GM18909 (cell line): ENCODE measurements at regions not wholly inside any gene's neighbourhood (a gene's known extent, or its start where the extent isn't known, plus 50 kb on each side); places are given as distances from the start of the nearest gene placed in this dataset.
A peak's percentile ranks its signal among the peaks of the same experiment; 100 is the strongest.

Experiments
- ATAC-seq: cut with Tn5 transposase; IDR thresholded peaks from one replicate; pipeline ENCODE4 v1.9.1; 2021; ENCODE audit warnings: mild to moderate bottlenecking; ENCODE audit not compliant: unreplicated experiment, poor library complexity

DNA sequence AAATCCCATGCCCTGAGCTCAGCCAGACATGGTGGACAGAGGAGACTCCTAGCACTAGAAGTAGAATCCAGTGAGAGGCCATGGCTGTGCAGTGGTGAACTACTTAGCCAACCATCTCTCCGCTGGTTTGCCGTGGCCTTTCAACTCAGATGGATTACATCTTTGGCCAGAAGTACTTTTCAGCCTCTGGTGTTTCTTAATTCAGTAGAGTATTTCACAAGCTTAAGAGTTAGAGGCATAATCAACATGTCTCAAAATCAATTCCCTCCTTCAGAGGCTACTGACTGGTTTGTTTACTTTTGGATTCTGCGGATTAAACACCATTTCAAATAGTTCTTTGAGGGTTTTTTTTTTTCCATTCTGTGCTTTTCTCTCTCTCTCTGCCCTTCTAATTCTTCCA lies 91.1 kb upstream of the PGRMC2 start:
- no peak for ATAC-seq

DNA sequence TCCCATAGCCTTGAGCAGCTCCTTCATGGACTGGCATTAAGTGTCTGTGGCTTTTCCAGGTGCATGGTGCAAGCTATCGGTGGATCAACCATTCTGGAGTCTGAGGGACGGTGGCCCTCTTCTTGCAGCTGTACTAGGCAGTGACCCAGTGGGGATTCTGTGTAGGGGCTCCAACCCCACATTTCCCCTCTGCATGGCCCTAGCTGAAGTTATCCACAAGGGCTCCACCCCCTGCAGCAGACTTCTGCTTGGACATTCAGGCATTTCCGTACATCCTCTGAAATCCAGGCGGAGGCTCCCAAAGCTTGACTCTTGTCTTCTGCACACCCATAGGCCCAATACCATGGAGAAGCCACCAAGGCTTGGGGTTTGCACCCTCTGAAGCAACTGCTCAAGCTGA lies 89.3 kb upstream of the PGRMC2 start:
- no peak for ATAC-seq

DNA sequence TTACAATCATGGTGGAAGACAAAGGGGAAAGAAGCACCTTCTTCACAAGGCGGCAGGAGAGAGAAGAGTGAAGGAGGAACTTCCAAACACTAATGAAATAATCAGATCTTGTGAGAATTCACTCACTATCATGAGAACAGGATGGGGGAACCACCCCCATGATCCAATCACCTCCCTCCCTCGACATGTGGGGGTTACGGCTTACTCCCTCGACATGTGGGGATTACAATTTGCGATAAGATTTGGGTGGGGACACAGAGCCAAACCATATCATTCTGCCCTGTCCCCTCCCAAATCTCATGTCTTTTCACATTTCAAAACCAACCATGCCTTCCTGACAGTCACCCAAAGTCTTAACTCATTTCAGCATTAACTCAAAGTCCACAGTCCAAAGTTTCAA lies 88.7 kb upstream of the PGRMC2 start:
- ATAC-seq = no peak

DNA sequence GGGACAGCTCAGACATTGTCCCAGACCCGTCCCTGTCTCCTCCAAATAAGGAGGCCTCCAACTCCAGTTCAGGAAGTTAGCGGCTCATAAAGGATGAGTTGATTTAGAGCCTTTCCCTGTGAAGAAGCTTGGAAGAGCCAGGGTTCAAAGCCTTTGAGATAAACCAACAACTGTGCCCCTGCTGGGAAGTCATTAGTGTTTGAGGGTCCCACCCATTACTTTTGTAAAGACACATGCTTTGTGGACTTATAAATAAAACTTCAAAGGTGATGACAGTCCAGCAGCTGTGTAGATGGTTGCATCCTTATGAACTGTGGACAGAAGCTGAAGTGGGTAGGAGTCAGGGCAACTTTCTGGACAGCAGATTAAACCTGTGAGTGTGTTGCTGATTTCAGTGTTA lies 86.0 kb upstream of the PGRMC2 start:
- ATAC-seq = no peak

DNA sequence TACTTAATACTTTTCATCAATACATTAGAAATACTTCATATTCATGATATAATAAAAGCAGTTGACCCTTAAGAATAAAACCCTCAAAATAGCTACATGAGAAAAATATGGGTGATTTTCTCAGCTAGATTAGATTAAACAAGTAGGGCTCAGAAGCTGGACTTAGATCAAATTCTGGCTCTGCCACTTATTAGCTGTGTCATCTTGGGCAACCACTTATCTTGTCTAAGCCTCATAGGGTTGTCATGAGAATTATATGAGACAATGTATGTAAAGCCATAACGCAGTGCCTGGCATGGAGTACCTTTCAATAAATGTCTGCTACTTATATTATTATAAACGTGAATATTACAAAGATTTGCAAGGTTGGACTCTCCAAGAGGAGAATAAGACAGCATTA lies 84.3 kb upstream of the PGRMC2 start:
- ATAC-seq = no peak

DNA sequence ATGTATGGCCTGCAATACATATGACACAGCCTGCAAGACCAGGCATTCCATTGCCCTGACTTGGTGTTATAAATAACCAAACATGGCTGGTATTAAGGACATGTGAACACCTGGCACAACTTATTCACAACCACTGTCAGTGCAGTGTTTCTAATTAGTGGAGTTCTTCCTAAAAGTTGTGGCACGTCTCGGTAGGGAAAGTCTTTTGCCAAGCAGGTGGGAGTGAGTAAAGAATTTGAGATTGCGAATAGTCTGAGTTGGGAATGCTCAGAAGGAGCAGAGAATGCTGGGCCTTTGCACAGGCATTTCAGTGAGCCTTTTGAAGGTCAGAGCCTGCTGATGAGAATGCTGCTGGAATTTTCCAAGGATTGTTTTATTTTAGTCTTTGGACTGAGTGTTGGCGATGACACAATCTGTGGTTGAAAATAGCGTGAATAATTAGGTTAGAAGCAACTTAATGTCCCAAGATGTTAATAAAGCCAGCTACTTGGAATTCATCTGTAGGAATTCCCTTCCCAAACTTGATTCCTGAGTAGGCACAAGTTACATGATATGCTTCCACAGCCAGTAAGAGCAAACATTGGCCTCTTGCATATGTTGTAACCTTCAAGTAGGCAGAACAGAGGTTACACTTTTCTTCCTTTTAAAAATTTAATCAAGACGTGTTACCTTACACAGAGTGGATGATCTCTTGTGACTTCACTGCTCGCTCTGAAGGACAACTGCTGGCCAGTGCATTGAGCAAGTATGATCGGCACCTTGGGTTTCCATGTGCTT lies 83.6 kb upstream of the PGRMC2 start:
- no peak for ATAC-seq

DNA sequence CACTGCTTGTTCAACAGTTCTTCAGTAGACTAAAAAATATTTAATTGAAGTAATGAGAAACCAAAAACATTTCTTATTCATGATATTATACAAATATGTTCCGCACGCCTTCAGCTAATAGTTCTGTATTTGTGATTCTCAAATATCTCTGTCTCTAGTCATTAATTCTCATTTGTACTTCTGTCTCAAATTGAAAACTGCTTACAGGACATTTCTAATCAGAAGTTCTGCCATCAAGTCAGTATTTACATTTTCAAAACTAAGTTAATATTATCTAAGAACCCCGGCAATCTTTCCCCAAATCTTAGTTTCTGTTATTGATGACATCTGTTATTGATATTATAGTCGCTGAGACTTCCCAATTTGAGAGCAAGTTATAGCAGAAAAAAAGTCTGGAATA lies 78.6 kb upstream of the PGRMC2 start:
- no peak for ATAC-seq

DNA sequence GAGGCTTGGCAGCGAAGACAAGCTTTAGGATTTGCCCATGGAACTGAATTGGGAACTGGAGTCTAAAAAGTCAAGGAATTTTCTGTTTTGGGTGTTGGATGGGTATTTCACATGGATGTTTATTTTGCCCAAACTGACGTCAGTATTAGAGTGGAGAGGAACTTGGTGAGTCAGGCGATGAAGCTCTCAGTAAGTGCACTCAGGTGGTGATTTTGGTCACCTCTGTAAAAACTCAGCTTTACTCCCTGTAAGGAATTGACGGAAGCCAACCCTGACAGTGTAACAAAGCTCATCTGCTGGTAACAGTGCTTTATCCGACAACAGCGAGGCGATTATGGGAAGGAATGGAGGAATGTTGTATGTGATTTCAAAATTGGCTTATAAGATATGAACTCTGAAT lies 77.0 kb upstream of the PGRMC2 start:
- no peak for ATAC-seq

DNA sequence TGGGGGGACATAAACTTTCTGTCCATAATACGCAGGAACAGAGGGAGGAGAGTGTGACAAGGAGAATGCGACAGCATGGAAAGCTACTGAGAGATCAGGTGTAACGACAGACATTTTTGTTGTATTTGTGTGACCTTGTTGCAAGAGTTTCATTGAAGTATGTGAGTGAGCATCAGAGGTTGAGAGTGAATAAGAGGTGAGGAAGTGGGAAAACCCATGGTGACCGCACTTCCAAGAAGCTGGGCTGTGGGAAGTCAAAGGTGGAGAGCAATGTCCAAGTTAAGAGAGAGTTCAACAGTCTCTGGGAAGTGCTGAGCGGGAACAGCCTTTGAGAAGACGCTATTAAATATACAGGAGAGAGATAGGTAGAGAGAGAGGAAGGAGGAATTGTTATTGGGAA lies 76.4 kb upstream of the PGRMC2 start:
- ATAC-seq = no peak

DNA sequence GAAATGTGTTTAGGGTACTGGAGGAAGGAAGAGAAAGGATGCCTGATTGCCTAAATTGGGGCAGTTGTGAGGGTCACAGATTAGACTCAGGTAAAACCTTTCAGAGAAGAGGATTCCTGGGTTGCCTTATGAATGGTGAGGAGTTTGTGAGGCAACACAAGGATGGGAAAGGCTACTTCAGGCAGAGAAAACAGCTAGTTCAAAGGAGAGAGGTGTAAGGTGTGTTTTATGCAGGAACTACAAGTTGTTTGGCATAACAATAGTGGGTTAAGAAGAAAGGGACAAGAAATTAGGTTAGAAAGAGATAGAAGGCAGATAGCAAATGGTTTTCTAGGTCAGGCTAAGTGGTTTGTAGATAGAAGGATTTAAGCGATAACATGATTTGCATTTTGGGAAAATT lies 75.1 kb upstream of the PGRMC2 start:
- no peak for ATAC-seq

DNA sequence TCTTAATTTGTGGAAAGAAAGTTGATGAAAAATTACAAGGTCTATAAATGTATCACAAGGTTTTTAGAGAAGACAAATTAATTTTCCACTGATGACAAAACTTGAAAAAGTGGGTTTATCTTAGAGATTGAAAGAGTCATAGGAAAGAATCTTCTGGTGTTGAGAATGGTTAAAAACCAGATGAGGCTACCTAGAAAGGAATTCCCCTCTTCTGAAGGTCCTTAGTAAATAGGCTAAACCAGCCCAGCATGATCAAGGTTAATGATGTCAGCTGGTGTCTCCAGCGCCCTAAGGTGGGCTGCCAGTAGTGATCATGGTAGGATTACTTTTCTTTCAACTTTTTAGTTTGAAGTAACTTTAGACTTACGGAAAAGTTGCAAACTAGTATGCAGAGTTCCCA lies 71.8 kb upstream of the PGRMC2 start:
- no peak for ATAC-seq

DNA sequence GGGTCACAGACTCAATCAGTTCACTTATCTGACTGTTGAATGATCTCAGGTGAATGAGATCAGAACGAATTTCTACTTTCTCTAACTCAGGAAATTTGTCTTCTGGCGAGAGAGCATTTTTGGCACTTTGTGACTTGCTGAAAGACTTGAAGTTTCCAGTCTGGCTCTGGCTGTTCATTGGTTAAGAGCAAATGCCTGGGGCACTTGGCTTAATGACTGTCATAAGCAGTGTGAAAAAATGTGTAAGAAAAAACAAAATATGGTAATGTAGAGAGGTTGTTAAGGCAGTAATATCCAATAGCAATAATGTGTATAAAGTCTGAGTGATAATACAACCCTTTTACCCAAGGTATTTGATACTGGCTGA lies 71.3 kb upstream of the PGRMC2 start:
- no peak for ATAC-seq

DNA sequence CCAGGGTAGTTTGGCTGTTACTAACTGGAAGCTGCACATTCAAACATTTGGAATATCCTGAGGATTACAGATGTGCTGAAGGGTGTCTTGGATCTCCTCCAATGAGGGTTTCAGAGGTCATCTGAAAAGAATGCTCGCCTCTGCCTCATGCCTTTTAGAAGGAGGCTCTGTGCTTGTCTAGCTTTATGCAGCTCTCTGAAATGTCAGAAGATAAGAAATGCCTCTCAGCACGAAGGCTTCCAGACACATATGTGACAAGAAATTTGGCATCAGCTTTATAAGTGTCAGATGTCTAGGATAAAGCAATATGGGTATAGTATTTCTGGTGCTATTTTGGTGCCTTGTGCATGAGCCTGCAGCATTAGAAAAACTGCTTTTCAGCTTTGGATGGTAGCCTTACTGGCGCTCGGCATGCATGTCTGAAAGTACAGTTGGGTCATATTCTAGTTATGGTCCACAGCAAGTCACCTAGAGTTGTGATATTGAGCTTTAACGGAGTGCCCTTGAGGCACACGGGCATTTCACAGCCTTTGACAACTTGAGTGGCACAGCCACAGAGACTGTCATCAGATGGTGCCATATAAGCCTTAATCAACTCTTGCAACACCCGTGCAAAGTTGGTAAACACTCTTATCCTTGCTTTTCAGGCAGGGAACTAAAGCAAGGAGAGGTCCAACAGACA lies 70.8 kb upstream of the PGRMC2 start:
- ATAC-seq = no peak

DNA sequence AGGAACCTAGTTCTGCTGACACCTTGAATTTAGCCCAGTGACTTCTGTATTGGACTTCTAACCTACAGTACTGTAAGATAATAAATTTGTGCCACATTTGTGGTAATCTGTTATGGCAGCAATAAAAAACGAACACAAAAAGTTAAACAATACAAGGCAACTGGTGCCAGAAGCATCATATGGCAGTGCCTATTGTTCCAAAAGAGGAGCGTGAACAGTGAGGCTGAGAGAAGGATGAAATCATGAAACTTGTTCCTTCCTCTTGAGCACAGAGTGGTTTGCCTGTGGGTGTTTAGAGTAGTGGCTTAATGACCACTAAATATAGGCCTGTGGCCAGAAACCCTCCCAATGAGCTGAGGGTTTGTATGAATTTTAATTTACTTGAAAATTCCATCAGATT lies 69.7 kb upstream of the PGRMC2 start:
- no peak for ATAC-seq

DNA sequence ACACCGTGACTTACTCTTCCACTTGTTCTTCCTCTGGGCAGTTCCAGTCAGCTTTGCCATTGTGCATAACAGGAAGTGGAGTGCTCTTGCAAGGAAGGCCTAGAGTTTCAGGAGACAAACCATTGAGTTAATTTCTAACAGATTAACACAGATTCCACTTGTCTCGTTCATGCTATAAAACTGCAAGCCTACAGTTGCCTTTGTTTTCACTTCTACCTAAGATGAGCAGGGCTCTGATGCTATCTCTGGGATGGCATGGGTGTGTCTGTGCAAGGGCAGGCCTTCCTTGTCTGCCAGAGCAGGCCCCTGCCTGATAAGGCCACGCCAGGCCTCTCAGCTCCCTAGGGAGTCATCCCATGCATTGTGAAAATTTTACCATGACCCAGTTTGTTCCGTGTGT lies 67.7 kb upstream of the PGRMC2 start:
- ATAC-seq = peak; percentile 88

DNA sequence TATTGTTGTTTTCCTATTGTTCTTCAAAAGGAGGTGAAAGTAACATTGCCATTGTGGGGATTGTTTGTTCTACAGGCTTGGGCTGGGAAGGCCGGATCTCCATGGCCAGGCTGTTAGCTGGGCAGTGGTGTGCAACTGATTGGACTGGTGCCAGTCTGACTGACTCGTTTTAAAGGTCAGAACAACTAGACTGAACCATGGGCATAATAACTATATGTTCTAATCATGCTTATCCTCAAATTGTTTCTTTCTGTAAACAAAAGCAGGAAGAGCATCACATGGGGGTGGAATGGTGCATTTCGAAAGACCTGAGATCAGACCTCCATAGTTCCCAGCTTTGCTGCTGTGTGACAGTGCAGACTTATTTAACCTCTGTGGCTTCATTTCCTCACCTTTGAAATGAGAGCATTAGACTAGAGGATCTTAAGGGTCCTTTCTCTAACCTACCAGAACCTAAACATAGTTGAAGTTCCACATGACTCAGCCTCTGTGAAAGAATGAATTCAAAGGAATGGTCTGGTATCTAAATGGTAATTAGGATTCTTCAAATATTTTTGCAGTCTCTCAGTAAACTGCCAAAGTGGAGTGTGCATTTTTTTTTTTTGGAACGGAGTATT lies 66.7 kb upstream of the PGRMC2 start:
- no peak for ATAC-seq

DNA sequence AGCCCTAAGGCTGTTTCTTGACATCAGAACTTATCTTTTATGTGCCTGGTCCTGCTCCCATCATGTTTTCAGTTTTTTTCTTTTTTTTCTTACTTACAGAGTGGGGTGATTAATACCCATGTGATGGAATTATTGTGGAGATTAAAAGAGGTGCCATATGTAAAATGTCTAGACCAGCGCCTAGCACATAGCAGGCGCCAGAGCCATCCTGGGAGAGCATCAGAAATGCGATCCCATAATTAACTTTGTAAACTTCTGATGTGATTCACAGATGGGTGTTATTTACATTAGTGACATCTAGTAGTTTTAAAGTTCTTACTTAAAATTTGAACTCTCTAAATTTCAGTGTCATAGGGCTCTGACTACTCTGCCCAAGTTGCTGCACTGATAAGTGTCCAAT lies 66.2 kb upstream of the PGRMC2 start:
- no peak for ATAC-seq

DNA sequence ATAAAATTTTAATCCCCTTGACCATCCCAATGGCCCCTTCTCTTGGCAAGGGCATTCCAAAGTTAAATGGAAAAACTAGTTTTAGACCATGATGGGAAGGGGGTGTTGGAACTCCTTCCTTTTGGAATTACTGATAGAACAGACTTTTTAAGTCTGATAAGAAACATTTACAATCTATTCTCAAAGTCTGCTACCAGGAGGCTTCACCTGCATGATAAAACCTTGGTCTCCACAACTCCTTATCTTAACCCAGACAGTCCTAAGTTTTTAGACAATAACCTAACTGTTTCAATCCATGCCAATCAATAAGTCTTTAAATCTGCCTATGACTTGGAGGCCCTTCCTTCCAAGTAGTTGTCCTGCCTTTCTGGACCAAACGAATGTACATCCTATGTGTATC lies 63.9 kb upstream of the PGRMC2 start:
- ATAC-seq = no peak

DNA sequence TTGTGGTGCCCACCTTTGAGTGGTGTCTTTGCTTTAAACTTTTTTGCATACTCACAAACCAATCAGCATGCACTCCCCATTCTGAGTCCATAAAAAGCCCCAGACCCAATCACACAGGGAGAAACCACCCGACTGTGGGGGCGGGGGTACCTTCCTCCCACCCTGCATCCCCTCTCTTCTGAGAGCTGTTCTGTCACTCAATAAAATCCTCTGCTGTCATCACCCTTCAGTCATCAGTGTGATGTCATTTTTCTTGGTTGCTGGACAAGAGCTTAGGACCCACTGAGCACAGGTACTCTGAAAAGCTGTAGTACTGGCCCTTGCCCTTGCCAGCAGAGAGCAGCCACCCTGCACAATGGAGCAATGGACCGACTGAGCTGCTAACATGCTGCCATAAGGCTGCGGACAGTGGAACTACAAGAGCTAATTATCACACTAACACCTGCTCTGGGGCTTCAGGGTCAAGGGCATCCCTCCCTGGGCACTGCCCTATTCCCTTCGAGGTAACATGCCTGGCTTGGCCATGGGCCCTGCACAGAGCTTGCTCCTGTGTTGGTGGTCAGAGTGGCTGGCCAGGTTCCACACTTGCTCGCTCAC lies 62.9 kb upstream of the PGRMC2 start:
- no peak for ATAC-seq

DNA sequence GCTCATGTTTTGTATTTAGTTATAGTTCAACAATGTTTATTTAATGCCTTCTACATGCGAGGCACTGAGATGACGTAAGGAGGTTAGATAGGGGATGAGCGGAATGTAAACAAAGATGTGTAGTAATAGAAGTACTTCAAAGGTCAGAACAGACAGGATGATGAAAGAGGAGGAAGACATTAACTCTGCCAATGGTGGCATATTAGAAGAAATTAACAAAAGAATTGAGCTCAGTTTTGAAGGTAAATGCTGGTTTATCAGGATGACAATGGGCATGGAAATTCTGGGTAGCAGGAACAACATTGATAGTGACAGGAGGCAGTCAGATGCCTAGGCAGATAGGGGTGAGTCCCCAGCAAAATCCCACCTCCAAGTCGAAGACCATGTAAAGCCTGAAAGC lies 62.3 kb upstream of the PGRMC2 start:
- ATAC-seq = no peak

DNA sequence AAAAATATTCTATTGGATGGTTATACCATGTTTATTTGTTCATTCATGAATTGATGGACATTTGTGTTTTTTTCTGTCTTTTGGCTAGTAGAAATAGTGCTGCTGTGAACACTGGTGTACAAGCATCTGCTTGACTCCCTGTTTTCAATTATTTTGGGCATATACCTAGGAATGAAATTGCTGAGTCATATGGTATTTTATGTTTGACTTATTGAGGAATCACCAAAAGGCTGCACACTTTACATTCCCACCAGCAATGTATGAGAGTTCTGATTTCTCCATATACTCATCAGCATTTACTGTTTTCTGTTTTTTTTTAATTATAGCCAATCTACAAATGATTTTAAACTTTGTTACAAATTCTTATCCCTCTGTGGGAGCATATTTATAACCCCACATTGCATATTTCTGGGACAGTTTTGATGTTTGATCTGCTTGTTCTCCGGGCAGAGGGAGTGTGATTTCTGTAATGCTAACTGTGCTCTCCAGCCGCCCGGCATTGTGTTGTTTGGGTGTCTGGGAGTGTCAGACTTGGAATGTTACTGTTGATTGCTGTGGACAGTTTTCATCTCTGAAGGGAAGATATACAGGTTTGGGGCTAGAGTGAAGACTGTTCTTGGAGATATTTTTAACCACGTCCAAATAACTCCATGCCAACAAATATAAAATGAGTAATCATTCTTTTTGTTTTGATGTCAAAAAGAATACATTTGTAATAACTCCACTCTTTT lies 60.5 kb upstream of the PGRMC2 start:
- no peak for ATAC-seq
